ENCODE measurements at regions not wholly inside any gene's neighbourhood (a gene's known extent, or its start where the extent isn't known, plus 50 kb on each side); places are given as distances from the start of the nearest gene placed in this dataset.

DNA sequence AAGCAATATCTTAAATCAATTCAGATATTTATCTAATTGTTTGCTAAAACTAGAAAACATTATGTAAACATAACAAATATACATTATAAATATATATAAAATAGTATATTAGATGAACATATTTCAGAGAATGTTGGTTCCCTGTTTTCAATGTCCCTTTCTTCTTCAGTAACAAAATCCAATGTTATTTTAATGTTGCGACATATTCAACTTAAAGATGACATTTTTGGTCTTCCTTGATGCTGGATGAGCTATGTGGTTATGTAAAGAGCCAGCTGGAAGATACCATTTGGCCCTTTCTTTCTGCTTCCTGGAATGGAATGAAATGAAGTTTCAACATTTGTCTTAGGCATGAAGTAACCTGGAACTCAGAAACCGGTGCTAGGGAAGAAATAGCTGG lies 668.1 kb upstream of the CDH6 start:
- TF ChIP-seq POLR2A (IDR thresholded peaks at IDR 0.05) (no peak), POLR2AphosphoS5 (IDR thresholded peaks at IDR 0.05) (no peak), EP300 (IDR thresholded peaks at IDR 0.05) (no peak)
- TF ChIP-seq, protein P1, sequence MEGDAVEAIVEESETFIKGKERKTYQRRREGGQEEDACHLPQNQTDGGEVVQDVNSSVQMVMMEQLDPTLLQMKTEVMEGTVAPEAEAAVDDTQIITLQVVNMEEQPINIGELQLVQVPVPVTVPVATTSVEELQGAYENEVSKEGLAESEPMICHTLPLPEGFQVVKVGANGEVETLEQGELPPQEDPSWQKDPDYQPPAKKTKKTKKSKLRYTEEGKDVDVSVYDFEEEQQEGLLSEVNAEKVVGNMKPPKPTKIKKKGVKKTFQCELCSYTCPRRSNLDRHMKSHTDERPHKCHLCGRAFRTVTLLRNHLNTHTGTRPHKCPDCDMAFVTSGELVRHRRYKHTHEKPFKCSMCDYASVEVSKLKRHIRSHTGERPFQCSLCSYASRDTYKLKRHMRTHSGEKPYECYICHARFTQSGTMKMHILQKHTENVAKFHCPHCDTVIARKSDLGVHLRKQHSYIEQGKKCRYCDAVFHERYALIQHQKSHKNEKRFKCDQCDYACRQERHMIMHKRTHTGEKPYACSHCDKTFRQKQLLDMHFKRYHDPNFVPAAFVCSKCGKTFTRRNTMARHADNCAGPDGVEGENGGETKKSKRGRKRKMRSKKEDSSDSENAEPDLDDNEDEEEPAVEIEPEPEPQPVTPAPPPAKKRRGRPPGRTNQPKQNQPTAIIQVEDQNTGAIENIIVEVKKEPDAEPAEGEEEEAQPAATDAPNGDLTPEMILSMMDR (IDR thresholded peaks at IDR 0.05): no peak
